ENCODE measurements at regions not wholly inside any gene's neighbourhood (a gene's known extent, or its start where the extent isn't known, plus 50 kb on each side); places are given as distances from the start of the nearest gene placed in this dataset.

GRCh38 chr18:73950116-73950700, 197.4 kb downstream of the FBXO15 start:
- H3K4me3 ChIP-seq (ENCODE audit: low read length): no peak overlapping the region
- no peak for TF ChIP-seq CTCF (conservative IDR thresholded peaks at IDR 0.05; ENCODE audit: low read length)
- no peak for DNase-seq (ENCODE audit: low read depth)

GRCh38 chr18:73948497-73948896, 199.1 kb downstream of the FBXO15 start:
- DNase-seq (ENCODE audit: low read depth): no peak

DNA sequence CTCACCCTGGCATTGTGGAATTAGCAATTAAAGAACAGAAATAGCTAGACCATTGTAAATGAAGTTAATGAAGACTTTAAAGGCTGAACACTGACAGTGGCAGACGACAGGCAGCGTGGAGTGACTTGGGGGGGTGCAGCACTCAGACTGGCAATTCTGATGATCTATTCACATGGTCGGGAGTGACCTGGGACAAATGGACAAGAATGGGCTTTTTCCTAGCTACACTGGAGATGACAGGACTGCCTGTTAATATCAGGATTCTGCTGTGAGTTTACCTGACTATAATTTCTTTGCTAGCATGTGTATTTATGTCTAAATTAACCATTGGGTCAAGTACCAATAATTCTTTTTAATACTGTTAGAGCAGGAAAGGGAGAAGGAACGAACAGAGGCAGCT, 199.6 kb downstream of the FBXO15 start:
- no peak for DNase-seq (ENCODE audit: low read depth)
- no peak overlapping the region for H3K4me3 ChIP-seq (ENCODE audit: low read length)
- no peak for TF ChIP-seq CTCF (conservative IDR thresholded peaks at IDR 0.05; ENCODE audit: low read length)

More at GRCh38 chr18:73948497-73948896, 199.1 kb downstream of the FBXO15 start:
- no peak for TF ChIP-seq CTCF (conservative IDR thresholded peaks at IDR 0.05; ENCODE audit: low read length)
- no peak overlapping the region for H3K4me3 ChIP-seq (ENCODE audit: low read length)

DNA sequence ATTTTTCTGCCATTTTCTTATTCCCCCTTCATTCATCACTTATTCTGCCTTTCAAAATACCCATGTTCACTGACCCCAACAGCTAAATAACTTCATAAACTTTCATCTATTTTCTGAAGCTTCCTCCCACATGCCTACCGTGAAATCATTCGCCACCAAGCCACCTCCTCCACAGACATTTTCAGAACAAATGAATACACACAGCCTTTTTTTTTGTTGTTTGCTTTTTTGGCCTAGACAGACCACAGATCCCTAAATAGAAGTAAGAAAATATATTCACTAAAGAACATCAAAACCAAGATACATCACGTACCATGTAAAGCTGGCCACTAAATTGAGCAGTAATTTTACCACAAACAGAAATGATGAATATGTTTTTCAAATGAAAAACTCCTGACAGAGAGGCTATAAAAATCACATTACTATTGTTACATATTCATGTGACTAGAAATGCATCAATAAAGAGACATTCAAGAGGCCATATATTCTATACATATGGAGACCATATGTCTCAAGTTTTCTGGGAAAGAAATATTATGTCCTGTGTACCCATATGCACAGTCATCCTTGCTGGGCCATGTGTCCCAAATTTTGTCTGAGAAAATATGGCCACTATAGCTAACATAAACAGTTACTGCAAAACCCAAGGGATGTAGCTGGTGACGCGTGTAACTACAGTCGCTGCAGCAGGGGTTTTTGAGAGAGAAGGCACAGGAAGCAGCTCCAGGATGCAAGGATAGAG, 200.3 kb downstream of the FBXO15 start:
- no peak for DNase-seq (ENCODE audit: low read depth)
- no peak overlapping the region for H3K4me3 ChIP-seq (ENCODE audit: low read length)
- TF ChIP-seq CTCF (conservative IDR thresholded peaks at IDR 0.05; ENCODE audit: low read length): no peak

DNA sequence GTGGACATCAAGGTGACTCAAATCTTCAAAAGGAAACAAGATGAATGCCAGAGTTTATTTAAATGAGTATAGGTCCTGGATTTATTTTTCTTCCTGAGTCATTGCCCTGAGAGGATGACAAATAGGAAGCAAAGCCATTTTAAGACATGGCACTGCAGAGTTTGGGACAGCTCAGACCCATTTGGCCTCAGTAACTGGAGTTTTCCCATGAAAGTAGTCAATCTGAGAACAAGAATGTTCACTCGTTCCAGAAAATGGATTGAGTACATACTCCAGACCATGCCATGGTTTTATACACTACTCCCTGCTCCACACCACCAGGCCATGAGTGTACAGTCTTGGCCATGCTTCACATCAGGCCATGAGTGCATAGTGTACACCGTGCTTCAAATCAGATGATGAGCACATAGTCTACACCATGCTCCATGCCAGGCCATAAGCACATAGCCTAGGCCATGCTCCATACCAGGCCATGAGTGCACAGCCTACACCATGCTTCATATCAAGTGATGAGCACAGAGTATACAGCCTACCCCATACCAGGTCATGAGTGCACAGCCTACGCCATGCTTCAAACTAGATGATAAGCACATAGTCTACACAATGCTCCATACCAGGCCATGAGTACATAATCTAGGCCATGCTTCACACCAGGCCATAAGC, 202.4 kb downstream of the FBXO15 start:
- H3K4me3 ChIP-seq (ENCODE audit: low read length): no peak overlapping the region
- DNase-seq (ENCODE audit: low read depth): no peak
- TF ChIP-seq CTCF (conservative IDR thresholded peaks at IDR 0.05; ENCODE audit: low read length): no peak

DNA sequence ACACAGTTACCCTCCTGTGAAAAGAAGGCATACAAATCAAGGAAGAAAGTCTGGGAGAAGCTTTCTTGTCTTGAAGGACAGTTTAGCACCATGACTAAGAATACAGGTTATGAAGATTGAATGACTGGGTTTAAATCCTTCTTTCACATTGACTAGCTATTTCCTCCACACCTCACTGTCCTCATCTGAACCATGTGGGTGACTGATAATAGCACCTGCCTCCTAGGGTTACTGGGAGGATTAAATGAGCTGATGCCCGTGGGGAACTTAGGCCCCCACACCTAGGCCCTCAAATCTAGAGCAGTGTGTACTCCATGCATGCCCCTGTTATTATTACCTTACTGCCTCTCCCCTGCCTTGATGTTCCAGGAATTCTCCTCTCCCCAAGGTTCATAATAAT, 202.9 kb downstream of the FBXO15 start:
- no peak overlapping the region for H3K4me3 ChIP-seq (ENCODE audit: low read length)
- TF ChIP-seq CTCF (conservative IDR thresholded peaks at IDR 0.05; ENCODE audit: low read length): no peak

GRCh38 chr18:73943763-73944162, 203.9 kb downstream of the FBXO15 start:
- TF ChIP-seq CTCF (conservative IDR thresholded peaks at IDR 0.05; ENCODE audit: low read length): no peak
- DNase-seq (ENCODE audit: low read depth): no peak
- no peak overlapping the region for H3K4me3 ChIP-seq (ENCODE audit: low read length)

More for the DNA sequence above, 202.9 kb downstream of the FBXO15 start:
- DNase-seq (ENCODE audit: low read depth): no peak

Measured in AG10803 (cell line).